Activated CD4-positive, alpha-beta T cell treated with anti-CD3 and anti-CD28 coated beads, Interleukin-2, amount 10 ng/mL, durations not matched to agents 7 days and 5 days (primary cell): ENCODE measurements at regions not wholly inside any gene's neighbourhood (a gene's known extent, or its start where the extent isn't known, plus 50 kb on each side); places are given as distances from the start of the nearest gene placed in this dataset.
"Not testable (repeated sequence)": the region's sequence is repeated elsewhere in the genome, so short reads cannot be mapped to it uniquely, and the experiment has no call there.

Source experiments
- CTCF ChIA-PET: fragments of 350-600 bp; sonication (Branson Sonifier 250); formaldehyde crosslinking; loops from one replicate; lab custom pipeline; 2021; ENCODE audit warnings: antibody characterized with exemption; lab: Charles Lee
- POLR2A ChIA-PET: fragments of 350-600 bp; sonication (Branson Sonifier 250); formaldehyde crosslinking; loops from one replicate; lab custom pipeline; 2021; ENCODE audit warnings: antibody characterized with exemption; lab: Charles Lee
- DNase-seq: peaks from one replicate; pipeline ENCODE4 v3.0.0-alpha.2; 2020
- H3K27ac Mint-ChIP-seq: one replicate; pipeline ENCODE4 v1.8.0; 2021; ENCODE audit warnings: mild to moderate bottlenecking, moderate library complexity, mixed read lengths
- H3K27me3 Mint-ChIP-seq: one replicate; pipeline ENCODE4 v1.8.0; 2021; ENCODE audit warnings: mixed read lengths
- H3K36me3 Mint-ChIP-seq: one replicate; pipeline ENCODE4 v1.8.0; 2021; ENCODE audit warnings: low read depth, mixed read lengths
- H3K4me1 Mint-ChIP-seq: one replicate; pipeline ENCODE4 v1.8.0; 2021; ENCODE audit warnings: mixed read lengths
- H3K4me3 Mint-ChIP-seq: one replicate; pipeline ENCODE4 v1.8.0; 2021; ENCODE audit warnings: mild to moderate bottlenecking, moderate library complexity, mixed read lengths
- H3K9me3 Mint-ChIP-seq: one replicate; pipeline ENCODE4 v1.8.0; 2021; ENCODE audit warnings: mixed read lengths

GRCh38 chr4:153880983-153881382 is 92.1 kb upstream of the SFRP2 start:
- H3K4me1 Mint-ChIP-seq: no peaks in the 10 kb centered on the region
- no peak overlapping the region for H3K4me3 Mint-ChIP-seq
- H3K9me3 Mint-ChIP-seq: peaks cover 18% of the 10 kb centered on the region
- no peak overlapping the region for H3K27ac Mint-ChIP-seq
- CTCF ChIA-PET: no interaction called here
- no peaks in the 10 kb centered on the region for H3K27me3 Mint-ChIP-seq
- POLR2A ChIA-PET: no interaction called here
- no peak for DNase-seq
- H3K36me3 Mint-ChIP-seq: no peaks in the 10 kb centered on the region

GRCh38 chr4:153877898-153878297 is 89.0 kb upstream of the SFRP2 start:
- Mint-ChIP-seq H3K4me1 (no peaks in the 10 kb centered on the region), H3K27me3 (peaks cover 11% of the 10 kb centered on the region)

DNA sequence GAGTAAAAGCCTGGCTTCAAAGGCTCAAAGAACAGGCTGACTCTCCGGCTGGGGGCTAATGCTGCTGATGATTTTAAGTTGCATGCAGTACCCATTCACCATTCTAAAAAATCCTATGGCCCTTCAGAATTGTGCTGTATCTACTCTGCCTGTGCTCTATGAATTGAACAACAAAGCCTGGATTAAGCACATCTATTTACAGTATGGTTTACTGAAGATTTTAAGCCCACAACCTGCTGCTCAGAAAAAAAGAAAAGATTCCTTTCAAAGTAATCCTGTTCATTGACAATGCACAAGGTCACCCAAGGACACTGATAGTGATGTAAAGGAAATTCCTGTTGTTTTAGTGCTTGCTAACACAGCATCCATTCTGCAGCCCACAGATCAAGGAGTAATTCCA is 84.9 kb upstream of the SFRP2 start:
- Mint-ChIP-seq H3K4me3 (no peak overlapping the region), H3K4me1 (no peaks in the 10 kb centered on the region), H3K27ac (no peak overlapping the region), H3K36me3 (no peaks in the 10 kb centered on the region), H3K9me3 (peaks cover under 1% of the 10 kb centered on the region), H3K27me3 (peaks cover 11% of the 10 kb centered on the region)
- CTCF ChIA-PET: no interaction called here
- POLR2A ChIA-PET: no interaction called here
- DNase-seq: no peak

More at GRCh38 chr4:153877898-153878297, 89.0 kb upstream of the SFRP2 start:
- DNase-seq: no peak
- Mint-ChIP-seq H3K9me3 (peaks cover 18% of the 10 kb centered on the region), H3K36me3 (no peaks in the 10 kb centered on the region), H3K4me3 (no peak overlapping the region), H3K27ac (no peak overlapping the region)
- ChIA-PET POLR2A (interaction anchor here (0.6 kb wide), 1 partner anchor 568 kb away, joined by 12 read pairs; no protein-coding TSS in a partner anchor), CTCF (no interaction called here)

DNA sequence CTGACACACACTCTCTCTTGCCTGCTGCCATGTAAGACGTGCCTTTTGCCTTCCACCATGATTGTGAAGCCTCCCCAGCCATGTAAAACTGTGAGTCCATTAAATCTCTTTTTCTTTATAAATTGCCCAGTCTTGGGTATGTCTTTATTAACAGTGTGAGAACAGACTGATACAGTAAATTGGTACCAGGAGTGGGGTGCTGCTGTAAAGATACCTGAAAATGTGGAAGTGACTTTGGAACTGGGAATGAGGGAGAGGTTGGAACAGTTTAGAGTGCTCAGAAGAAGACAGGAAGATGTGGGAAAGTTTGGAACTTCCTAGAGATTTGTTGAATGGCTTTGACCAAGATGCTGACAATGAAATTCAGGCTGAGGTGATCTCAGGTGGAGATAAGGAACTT is 77.9 kb upstream of the SFRP2 start:
- H3K36me3 Mint-ChIP-seq, H3K4me3 Mint-ChIP-seq: not testable (repeated sequence)

GRCh38 chr4:153852501-153852900 is 63.6 kb upstream of the SFRP2 start:
- no peak for DNase-seq
- Mint-ChIP-seq H3K27me3 (peaks cover 15% of the 10 kb centered on the region), H3K36me3 (no peaks in the 10 kb centered on the region), H3K4me3 (no peak overlapping the region), H3K4me1 (no peaks in the 10 kb centered on the region), H3K27ac (no peak overlapping the region), H3K9me3 (peaks cover 3% of the 10 kb centered on the region)
- CTCF ChIA-PET: no interaction called here
- POLR2A ChIA-PET: no interaction called here

More for the DNA sequence above, 77.9 kb upstream of the SFRP2 start:
- H3K27me3 Mint-ChIP-seq, DNase-seq, H3K27ac Mint-ChIP-seq, H3K4me1 Mint-ChIP-seq, CTCF ChIA-PET, POLR2A ChIA-PET: not testable (repeated sequence)
- H3K9me3 Mint-ChIP-seq: peaks cover 31% of the 10 kb centered on the region

DNA sequence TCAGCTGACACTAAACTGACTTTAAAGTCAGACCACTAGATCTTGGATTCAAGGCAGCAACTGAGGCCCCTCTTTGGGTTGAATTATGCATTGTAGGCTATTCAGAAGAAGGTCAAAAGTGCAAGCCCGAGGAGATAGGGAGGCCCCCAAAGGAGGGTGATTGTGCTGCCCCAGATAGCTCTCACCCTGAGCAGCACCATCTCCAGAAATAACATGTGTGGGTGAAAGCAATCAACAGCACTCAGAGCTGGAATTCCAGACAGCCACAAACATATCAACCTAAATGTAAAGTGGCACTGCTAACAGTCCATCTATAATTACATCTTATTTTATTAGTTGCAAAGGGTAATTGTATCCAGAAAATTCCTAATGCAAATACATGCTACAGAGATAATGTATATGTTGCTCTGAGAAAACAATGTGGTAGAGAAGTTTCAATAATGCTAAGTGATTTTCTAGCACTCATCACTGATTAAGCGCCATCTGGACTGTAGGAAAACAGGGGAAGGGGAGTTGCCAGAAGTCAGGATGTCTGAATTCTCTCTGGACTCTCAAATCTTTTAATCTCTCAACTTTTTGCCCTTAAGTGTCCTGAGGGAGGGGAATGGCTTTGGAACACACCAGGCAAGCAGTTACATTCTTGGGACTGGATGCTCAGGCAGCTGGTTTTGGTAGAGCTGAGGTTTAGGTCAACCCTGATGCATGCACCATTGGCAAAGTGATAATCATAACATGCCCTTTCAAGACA is 61.8 kb upstream of the SFRP2 start:
- CTCF ChIA-PET: no interaction called here
- no peak for DNase-seq
- no peak overlapping the region for H3K4me3 Mint-ChIP-seq
- POLR2A ChIA-PET: no interaction called here
- H3K4me1 Mint-ChIP-seq: no peaks in the 10 kb centered on the region
- peaks cover 11% of the 10 kb centered on the region for H3K27me3 Mint-ChIP-seq
- H3K9me3 Mint-ChIP-seq: peaks cover 3% of the 10 kb centered on the region
- no peaks in the 10 kb centered on the region for H3K36me3 Mint-ChIP-seq
- H3K27ac Mint-ChIP-seq: no peak overlapping the region

DNA sequence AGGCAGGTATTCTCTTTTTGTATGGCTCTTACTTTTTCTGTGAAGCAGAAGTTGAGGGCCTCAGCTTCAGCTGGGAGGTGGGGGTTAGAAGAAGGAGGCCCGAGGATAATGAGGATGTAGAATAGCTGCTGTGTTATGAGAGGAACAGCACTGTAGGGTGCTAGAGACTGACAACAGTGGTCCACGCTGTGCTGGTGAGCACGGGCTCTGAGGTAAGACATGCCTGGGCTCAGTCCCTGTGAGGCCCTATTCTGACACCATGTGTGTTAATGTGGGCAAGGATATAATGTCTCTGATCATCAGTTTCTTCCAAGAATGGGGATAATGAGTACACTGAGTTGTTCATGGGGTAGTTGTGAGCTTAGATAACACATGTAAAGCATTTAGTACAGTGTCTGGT is 55.3 kb upstream of the SFRP2 start:
- CTCF ChIA-PET: no interaction called here

More for the DNA sequence above, 55.3 kb upstream of the SFRP2 start:
- Mint-ChIP-seq H3K27me3 (peaks cover 2% of the 10 kb centered on the region), H3K27ac (no peak overlapping the region), H3K36me3 (no peaks in the 10 kb centered on the region), H3K4me1 (no peaks in the 10 kb centered on the region), H3K9me3 (no peaks in the 10 kb centered on the region), H3K4me3 (no peak overlapping the region)
- POLR2A ChIA-PET: no interaction called here
- no peak for DNase-seq
